DMS 273 (cell line): ENCODE measurements at regions not wholly inside any gene's neighbourhood (a gene's known extent, or its start where the extent isn't known, plus 50 kb on each side); places are given as distances from the start of the nearest gene placed in this dataset.

Source experiments
- DNase-seq: peaks from one replicate; lab custom pipeline; 2025; ENCODE audit not compliant: unreplicated experiment; lab: John Stamatoyannopoulos, UW

GRCh38 chr7:54632696-54633095 is 90.5 kb downstream of the VSTM2A start:
- DNase-seq, result no peak

- DNase-seq, result no peak
Observed at GRCh38 chr7:54629771-54630170, 87.6 kb downstream of the VSTM2A start.

GRCh38 chr7:54622696-54623309 is 80.6 kb downstream of the VSTM2A start:
- no peak for DNase-seq
